ENCODE measurements at regions not wholly inside any gene's neighbourhood (a gene's known extent, or its start where the extent isn't known, plus 50 kb on each side); places are given as distances from the start of the nearest gene placed in this dataset.

DNA sequence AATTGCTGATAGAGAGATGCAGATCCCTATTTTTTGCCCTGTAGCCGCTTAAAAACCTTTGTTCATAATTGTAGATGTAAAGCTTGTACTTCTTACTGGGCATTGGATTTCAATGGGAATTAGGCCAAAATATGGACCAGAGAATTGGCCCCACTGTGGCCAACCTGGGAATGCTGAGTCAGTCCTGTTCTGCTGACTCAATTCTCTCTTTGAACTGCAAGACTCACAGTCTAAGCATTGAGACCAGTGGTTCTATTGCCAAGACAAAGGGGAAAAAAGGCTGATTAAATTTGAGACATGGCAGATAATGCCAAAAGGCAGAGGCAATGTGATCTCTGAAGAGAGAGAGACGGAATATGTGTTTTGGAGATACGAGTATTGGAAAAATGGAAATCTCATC lies 72.5 kb upstream of the UBL3 start (continued):
- TF ChIP-seq, protein P1, sequence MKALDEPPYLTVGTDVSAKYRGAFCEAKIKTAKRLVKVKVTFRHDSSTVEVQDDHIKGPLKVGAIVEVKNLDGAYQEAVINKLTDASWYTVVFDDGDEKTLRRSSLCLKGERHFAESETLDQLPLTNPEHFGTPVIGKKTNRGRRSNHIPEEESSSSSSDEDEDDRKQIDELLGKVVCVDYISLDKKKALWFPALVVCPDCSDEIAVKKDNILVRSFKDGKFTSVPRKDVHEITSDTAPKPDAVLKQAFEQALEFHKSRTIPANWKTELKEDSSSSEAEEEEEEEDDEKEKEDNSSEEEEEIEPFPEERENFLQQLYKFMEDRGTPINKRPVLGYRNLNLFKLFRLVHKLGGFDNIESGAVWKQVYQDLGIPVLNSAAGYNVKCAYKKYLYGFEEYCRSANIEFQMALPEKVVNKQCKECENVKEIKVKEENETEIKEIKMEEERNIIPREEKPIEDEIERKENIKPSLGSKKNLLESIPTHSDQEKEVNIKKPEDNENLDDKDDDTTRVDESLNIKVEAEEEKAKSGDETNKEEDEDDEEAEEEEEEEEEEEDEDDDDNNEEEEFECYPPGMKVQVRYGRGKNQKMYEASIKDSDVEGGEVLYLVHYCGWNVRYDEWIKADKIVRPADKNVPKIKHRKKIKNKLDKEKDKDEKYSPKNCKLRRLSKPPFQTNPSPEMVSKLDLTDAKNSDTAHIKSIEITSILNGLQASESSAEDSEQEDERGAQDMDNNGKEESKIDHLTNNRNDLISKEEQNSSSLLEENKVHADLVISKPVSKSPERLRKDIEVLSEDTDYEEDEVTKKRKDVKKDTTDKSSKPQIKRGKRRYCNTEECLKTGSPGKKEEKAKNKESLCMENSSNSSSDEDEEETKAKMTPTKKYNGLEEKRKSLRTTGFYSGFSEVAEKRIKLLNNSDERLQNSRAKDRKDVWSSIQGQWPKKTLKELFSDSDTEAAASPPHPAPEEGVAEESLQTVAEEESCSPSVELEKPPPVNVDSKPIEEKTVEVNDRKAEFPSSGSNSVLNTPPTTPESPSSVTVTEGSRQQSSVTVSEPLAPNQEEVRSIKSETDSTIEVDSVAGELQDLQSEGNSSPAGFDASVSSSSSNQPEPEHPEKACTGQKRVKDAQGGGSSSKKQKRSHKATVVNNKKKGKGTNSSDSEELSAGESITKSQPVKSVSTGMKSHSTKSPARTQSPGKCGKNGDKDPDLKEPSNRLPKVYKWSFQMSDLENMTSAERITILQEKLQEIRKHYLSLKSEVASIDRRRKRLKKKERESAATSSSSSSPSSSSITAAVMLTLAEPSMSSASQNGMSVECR (CRISPR knock-in tag; IDR thresholded peaks at IDR 0.05): no peak
- no peak for TF ChIP-seq PTBP1 (IDR thresholded peaks at IDR 0.05; ENCODE audit: low read depth, low read length)
- no peak for TF ChIP-seq ADNP (tag; IDR thresholded peaks at IDR 0.05)
- no peak for TF ChIP-seq NUFIP1 (IDR thresholded peaks at IDR 0.05; ENCODE audit: partially characterized antibody)
- TF ChIP-seq, protein P2, sequence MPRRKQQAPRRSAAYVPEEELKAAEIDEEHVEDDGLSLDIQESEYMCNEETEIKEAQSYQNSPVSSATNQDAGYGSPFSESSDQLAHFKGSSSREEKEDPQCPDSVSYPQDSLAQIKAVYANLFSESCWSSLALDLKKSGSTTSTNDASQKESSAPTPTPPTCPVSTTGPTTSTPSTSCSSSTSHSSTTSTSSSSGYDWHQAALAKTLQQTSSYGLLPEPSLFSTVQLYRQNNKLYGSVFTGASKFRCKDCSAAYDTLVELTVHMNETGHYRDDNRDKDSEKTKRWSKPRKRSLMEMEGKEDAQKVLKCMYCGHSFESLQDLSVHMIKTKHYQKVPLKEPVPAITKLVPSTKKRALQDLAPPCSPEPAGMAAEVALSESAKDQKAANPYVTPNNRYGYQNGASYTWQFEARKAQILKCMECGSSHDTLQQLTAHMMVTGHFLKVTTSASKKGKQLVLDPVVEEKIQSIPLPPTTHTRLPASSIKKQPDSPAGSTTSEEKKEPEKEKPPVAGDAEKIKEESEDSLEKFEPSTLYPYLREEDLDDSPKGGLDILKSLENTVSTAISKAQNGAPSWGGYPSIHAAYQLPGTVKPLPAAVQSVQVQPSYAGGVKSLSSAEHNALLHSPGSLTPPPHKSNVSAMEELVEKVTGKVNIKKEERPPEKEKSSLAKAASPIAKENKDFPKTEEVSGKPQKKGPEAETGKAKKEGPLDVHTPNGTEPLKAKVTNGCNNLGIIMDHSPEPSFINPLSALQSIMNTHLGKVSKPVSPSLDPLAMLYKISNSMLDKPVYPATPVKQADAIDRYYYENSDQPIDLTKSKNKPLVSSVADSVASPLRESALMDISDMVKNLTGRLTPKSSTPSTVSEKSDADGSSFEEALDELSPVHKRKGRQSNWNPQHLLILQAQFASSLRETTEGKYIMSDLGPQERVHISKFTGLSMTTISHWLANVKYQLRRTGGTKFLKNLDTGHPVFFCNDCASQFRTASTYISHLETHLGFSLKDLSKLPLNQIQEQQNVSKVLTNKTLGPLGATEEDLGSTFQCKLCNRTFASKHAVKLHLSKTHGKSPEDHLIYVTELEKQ (CRISPR knock-in tag; IDR thresholded peaks at IDR 0.05): no peak
- TF ChIP-seq, protein P3, sequence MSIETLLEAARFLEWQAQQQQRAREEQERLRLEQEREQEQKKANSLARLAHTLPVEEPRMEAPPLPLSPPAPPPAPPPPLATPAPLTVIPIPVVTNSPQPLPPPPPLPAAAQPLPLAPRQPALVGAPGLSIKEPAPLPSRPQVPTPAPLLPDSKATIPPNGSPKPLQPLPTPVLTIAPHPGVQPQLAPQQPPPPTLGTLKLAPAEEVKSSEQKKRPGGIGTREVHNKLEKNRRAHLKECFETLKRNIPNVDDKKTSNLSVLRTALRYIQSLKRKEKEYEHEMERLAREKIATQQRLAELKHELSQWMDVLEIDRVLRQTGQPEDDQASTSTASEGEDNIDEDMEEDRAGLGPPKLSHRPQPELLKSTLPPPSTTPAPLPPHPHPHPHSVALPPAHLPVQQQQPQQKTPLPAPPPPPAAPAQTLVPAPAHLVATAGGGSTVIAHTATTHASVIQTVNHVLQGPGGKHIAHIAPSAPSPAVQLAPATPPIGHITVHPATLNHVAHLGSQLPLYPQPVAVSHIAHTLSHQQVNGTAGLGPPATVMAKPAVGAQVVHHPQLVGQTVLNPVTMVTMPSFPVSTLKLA (conservative IDR thresholded peaks at IDR 0.05): no peak
- TF ChIP-seq, protein P4, sequence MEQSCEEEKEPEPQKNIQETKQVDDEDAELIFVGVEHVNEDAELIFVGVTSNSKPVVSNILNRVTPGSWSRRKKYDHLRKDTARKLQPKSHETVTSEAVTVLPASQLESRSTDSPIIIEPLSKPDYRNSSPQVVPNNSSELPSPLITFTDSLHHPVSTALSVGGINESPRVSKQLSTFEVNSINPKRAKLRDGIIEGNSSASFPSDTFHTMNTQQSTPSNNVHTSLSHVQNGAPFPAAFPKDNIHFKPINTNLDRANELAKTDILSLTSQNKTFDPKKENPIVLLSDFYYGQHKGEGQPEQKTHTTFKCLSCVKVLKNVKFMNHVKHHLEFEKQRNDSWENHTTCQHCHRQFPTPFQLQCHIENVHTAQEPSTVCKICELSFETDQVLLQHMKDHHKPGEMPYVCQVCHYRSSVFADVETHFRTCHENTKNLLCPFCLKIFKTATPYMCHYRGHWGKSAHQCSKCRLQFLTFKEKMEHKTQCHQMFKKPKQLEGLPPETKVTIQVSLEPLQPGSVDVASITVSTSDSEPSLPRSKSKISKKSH (CRISPR knock-in tag; IDR thresholded peaks at IDR 0.05): no peak
- TF ChIP-seq, protein P5, sequence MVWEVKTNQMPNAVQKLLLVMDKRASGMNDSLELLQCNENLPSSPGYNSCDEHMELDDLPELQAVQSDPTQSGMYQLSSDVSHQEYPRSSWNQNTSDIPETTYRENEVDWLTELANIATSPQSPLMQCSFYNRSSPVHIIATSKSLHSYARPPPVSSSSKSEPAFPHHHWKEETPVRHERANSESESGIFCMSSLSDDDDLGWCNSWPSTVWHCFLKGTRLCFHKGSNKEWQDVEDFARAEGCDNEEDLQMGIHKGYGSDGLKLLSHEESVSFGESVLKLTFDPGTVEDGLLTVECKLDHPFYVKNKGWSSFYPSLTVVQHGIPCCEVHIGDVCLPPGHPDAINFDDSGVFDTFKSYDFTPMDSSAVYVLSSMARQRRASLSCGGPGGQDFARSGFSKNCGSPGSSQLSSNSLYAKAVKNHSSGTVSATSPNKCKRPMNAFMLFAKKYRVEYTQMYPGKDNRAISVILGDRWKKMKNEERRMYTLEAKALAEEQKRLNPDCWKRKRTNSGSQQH (CRISPR knock-in tag; IDR thresholded peaks at IDR 0.05): no peak
